ENCODE measurements at regions not wholly inside any gene's neighbourhood (a gene's known extent, or its start where the extent isn't known, plus 50 kb on each side); places are given as distances from the start of the nearest gene placed in this dataset.

- Histone ChIP-seq H3K27ac (peak overlapping the region; percentile 62), H3K4me2 (ENCODE audit: unreplicated experiment) (peak overlapping the region; percentile 27)
- in situ Hi-C loops (cut with MboI), result no loop called here
These were observed 102.3 kb downstream of the OSR1 start for GRCh38 chr2:19256121-19256601.

GRCh38 chr2:19255481-19255880 lies 102.9 kb downstream of the OSR1 start:
- Histone ChIP-seq H3K27me3 (replicated peaks; ENCODE audit: insufficient read depth) (no peaks in the 10 kb centered on the region), H3K79me2 (ENCODE audit: insufficient read depth) (no peaks in the 10 kb centered on the region), H3K9me3 (ENCODE audit: low read depth) (no peaks in the 10 kb centered on the region), H3K4me3 (no peak overlapping the region), H3F3A (ENCODE audit: insufficient read depth) (peaks cover 18% of the 10 kb centered on the region; the same call in 1 of the 2 replicates), H3K9me2 (ENCODE audit: insufficient read depth) (no peaks in the 10 kb centered on the region), H3K27ac (peak overlapping the region; percentile 62), H3K9ac (no peak overlapping the region), H3K36me3 (ENCODE audit: low read depth) (no peaks in the 10 kb centered on the region), H4K20me1 (ENCODE audit: insufficient read depth) (no peaks in the 10 kb centered on the region), H2AFZ (no peak overlapping the region), H3K4me1 (ENCODE audit: insufficient read depth) (peaks cover 19% of the 10 kb centered on the region), H3K4me2 (ENCODE audit: unreplicated experiment) (peak overlapping the region; percentile 20)
- no peak for DNase-seq
- in situ Hi-C loops (cut with MboI), result no loop called here
- TF ChIP-seq EZH2 (IDR thresholded peaks at IDR 0.05; ENCODE audit: insufficient read depth, poor library complexity, severe bottlenecking), result no peak
- no peak for TF ChIP-seq EZH2phosphoT487 (IDR thresholded peaks at IDR 0.05; ENCODE audit: insufficient read depth, low read depth)

More at GRCh38 chr2:19256121-19256601, 102.3 kb downstream of the OSR1 start:
- DNase-seq, result peak; percentile 89
- WGBS, 2 experiments (ENCODE audit: low coverage in 1 of 2, low lambda C conversion rate in 2 of 2, missing lambda C conversion rate in 2 of 2), result 28 to 31% methylated on average over 3 of the region's 3 CpGs
- no peak overlapping the region for H3K9ac ChIP-seq
- no peaks in the 10 kb centered on the region for H3K36me3 ChIP-seq (ENCODE audit: low read depth)
- H3K9me3 ChIP-seq (ENCODE audit: low read depth), result no peaks in the 10 kb centered on the region
- TF ChIP-seq EZH2 (IDR thresholded peaks at IDR 0.05; ENCODE audit: insufficient read depth, poor library complexity, severe bottlenecking) (no peak), EZH2phosphoT487 (IDR thresholded peaks at IDR 0.05; ENCODE audit: insufficient read depth, low read depth) (no peak)
- H3K4me3 ChIP-seq, result no peak overlapping the region
- H2AFZ ChIP-seq, result no peak overlapping the region
- H3K27me3 ChIP-seq (replicated peaks; ENCODE audit: insufficient read depth), result no peaks in the 10 kb centered on the region
- H3K4me1 ChIP-seq (ENCODE audit: insufficient read depth), result peaks cover 19% of the 10 kb centered on the region
- peaks cover 18% of the 10 kb centered on the region; the same call in 1 of the 2 replicates for H3F3A ChIP-seq (ENCODE audit: insufficient read depth)
- no peaks in the 10 kb centered on the region for H4K20me1 ChIP-seq (ENCODE audit: insufficient read depth)
- H3K9me2 ChIP-seq (ENCODE audit: insufficient read depth), result no peaks in the 10 kb centered on the region
- no peaks in the 10 kb centered on the region for H3K79me2 ChIP-seq (ENCODE audit: insufficient read depth)

GRCh38 chr2:19251554-19251953 lies 106.9 kb downstream of the OSR1 start:
- peaks cover 12% of the 10 kb centered on the region for H3K4me1 ChIP-seq (ENCODE audit: insufficient read depth)
- in situ Hi-C loops (cut with MboI), result no loop called here
- no peak overlapping the region for H3K4me2 ChIP-seq (ENCODE audit: unreplicated experiment)
- no peak overlapping the region for H3K27ac ChIP-seq
- H2AFZ ChIP-seq, result no peak overlapping the region
- H3F3A ChIP-seq (ENCODE audit: insufficient read depth), result peaks cover 10% of the 10 kb centered on the region; the same call in 1 of the 2 replicates
- no peak for DNase-seq
- H3K9me2 ChIP-seq (ENCODE audit: insufficient read depth), result no peaks in the 10 kb centered on the region
- 83 to 88% methylated on average over 4 of the region's 4 CpGs for WGBS, 2 experiments (ENCODE audit: low coverage in 1 of 2, low lambda C conversion rate in 2 of 2, missing lambda C conversion rate in 2 of 2)
- H3K27me3 ChIP-seq (replicated peaks; ENCODE audit: insufficient read depth), result no peaks in the 10 kb centered on the region
- no peak overlapping the region for H3K4me3 ChIP-seq
- H3K9me3 ChIP-seq (ENCODE audit: low read depth), result no peaks in the 10 kb centered on the region
- TF ChIP-seq EZH2phosphoT487 (IDR thresholded peaks at IDR 0.05; ENCODE audit: insufficient read depth, low read depth) (no peak), EZH2 (IDR thresholded peaks at IDR 0.05; ENCODE audit: insufficient read depth, poor library complexity, severe bottlenecking) (no peak)
- H3K36me3 ChIP-seq (ENCODE audit: low read depth), result no peaks in the 10 kb centered on the region
- no peaks in the 10 kb centered on the region for H3K79me2 ChIP-seq (ENCODE audit: insufficient read depth)
- no peak overlapping the region for H3K9ac ChIP-seq
- no peaks in the 10 kb centered on the region for H4K20me1 ChIP-seq (ENCODE audit: insufficient read depth)

GRCh38 chr2:19250906-19251305 lies 107.5 kb downstream of the OSR1 start:
- in situ Hi-C loops (cut with MboI), result no loop called here
- no peaks in the 10 kb centered on the region for H3K9me2 ChIP-seq (ENCODE audit: insufficient read depth)
- H4K20me1 ChIP-seq (ENCODE audit: insufficient read depth), result no peaks in the 10 kb centered on the region
- no peak overlapping the region for H3K4me2 ChIP-seq (ENCODE audit: unreplicated experiment)
- H3F3A ChIP-seq (ENCODE audit: insufficient read depth), result peaks cover 6% of the 10 kb centered on the region; the same call in 1 of the 2 replicates
- no peak for DNase-seq
- WGBS, 2 experiments (ENCODE audit: low coverage in 1 of 2, low lambda C conversion rate in 2 of 2, missing lambda C conversion rate in 2 of 2), result 61 to 67% methylated on average over 2 of the region's 2 CpGs
- H3K9me3 ChIP-seq (ENCODE audit: low read depth), result no peaks in the 10 kb centered on the region
- no peaks in the 10 kb centered on the region for H3K79me2 ChIP-seq (ENCODE audit: insufficient read depth)
- H3K4me1 ChIP-seq (ENCODE audit: insufficient read depth), result peaks cover 6% of the 10 kb centered on the region
- H3K27ac ChIP-seq, result no peak overlapping the region
- H3K4me3 ChIP-seq, result no peak overlapping the region
- H2AFZ ChIP-seq, result no peak overlapping the region
- TF ChIP-seq EZH2phosphoT487 (IDR thresholded peaks at IDR 0.05; ENCODE audit: insufficient read depth, low read depth) (no peak), EZH2 (IDR thresholded peaks at IDR 0.05; ENCODE audit: insufficient read depth, poor library complexity, severe bottlenecking) (no peak)
- no peaks in the 10 kb centered on the region for H3K36me3 ChIP-seq (ENCODE audit: low read depth)
- H3K9ac ChIP-seq, result no peak overlapping the region
- H3K27me3 ChIP-seq (replicated peaks; ENCODE audit: insufficient read depth), result no peaks in the 10 kb centered on the region

GRCh38 chr2:19247186-19247585 lies 111.2 kb downstream of the OSR1 start:
- H3K9me2 ChIP-seq (ENCODE audit: insufficient read depth), result no peaks in the 10 kb centered on the region
- H3K36me3 ChIP-seq (ENCODE audit: low read depth), result no peaks in the 10 kb centered on the region
- H3K4me1 ChIP-seq (ENCODE audit: insufficient read depth), result no peaks in the 10 kb centered on the region
- H3K27ac ChIP-seq, result no peak overlapping the region
- TF ChIP-seq EZH2phosphoT487 (IDR thresholded peaks at IDR 0.05; ENCODE audit: insufficient read depth, low read depth) (no peak), EZH2 (IDR thresholded peaks at IDR 0.05; ENCODE audit: insufficient read depth, poor library complexity, severe bottlenecking) (no peak)
- no peaks in the 10 kb centered on the region for H3K79me2 ChIP-seq (ENCODE audit: insufficient read depth)
- H2AFZ ChIP-seq, result no peak overlapping the region
- WGBS, 2 experiments (ENCODE audit: low coverage in 1 of 2, low lambda C conversion rate in 2 of 2, missing lambda C conversion rate in 2 of 2), result 93 to 96% methylated on average over 4 of the region's 4 CpGs
- no peaks in the 10 kb centered on the region for H3K9me3 ChIP-seq (ENCODE audit: low read depth)
- H3K4me2 ChIP-seq (ENCODE audit: unreplicated experiment), result no peak overlapping the region
- DNase-seq, result no peak
- H3K27me3 ChIP-seq (replicated peaks; ENCODE audit: insufficient read depth), result no peaks in the 10 kb centered on the region
- in situ Hi-C loops (cut with MboI), result no loop called here
- H4K20me1 ChIP-seq (ENCODE audit: insufficient read depth), result no peaks in the 10 kb centered on the region
- no peak overlapping the region for H3K4me3 ChIP-seq
- H3K9ac ChIP-seq, result no peak overlapping the region
- no peaks in the 10 kb centered on the region for H3F3A ChIP-seq (ENCODE audit: insufficient read depth)
